ENCODE measurements at regions not wholly inside any gene's neighbourhood (a gene's known extent, or its start where the extent isn't known, plus 50 kb on each side); places are given as distances from the start of the nearest gene placed in this dataset.

DNA sequence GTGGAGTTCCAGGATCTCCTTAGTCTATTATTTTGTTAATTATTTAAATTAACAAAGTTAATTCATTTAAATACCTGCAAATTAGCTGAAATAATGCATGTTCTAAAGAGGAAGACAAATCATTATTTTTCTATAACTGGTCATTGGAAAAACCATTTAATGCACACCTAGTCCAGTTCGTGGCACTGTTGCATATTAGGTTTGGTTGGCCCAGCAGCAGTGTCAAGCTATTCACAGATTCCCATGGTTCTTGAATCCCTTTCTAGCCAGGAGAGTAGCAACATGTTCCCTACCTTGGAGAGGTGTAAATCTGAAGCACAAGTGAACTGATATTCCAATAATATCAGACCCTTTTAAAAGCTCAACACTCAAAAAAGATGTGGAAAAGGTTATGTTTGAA lies 155.2 kb downstream of the TMEM161B start:
- ATAC-seq (ENCODE audit: low FRiP score) = no peak
- DNase-seq (ENCODE audit: low spot score) = no peak
- TF ChIP-seq CTCF (IDR thresholded peaks at IDR 0.05) = no peak

DNA sequence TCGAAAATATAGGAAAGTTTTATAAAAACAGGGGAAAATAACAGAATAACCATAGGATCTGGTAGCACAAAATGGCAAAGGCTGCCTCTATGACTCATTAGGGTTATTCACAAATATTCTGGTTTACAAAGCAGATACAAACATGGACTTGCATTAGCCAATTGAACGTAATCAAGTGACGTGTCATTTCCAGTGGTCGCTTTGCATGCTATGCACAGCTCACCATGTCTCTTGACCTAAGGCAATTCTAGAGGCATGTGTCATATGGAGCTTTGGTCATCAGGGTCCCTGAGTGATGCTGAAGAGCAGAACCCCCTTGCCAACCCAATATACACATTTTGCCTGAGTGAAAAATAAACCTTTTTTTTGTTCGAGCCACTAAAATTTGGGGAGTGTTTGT lies 158.8 kb downstream of the TMEM161B start:
- DNase-seq (ENCODE audit: low spot score) (no peak), ATAC-seq (ENCODE audit: low FRiP score) (no peak)
- TF ChIP-seq CTCF (IDR thresholded peaks at IDR 0.05) = no peak

GRCh38 chr5:88108490-88109279 lies 160.0 kb downstream of the TMEM161B start:
- no peak for ATAC-seq (ENCODE audit: low FRiP score)
- TF ChIP-seq CTCF (IDR thresholded peaks at IDR 0.05) = no peak
- DNase-seq (ENCODE audit: low spot score) = no peak

DNA sequence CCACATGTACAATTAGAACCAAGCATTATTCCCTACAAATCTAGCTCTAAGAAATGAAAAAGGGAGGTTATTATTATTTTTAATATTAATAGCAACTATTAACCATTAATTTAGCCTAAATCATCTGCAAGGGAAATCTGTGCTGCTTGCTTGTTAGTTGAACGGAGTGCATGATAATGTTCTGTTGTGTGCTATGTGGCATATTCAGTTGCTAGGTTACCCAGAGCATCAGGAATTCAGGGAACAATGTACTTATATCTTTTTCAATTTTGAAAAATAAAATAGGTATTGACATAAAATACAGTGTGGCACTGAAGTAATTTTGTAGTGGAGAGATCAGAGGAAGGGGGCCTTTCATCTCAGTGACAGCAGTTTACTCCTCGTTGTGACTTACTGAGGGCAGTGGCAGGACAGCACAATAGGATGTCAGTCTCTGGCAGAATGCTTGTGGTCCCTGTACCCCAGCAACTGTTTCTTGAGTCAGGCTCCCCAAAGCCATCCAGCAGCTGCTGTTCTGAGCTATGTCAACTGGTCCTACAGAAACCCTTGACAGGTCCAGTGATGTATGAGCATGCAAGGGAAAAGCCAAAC lies 173.6 kb downstream of the TMEM161B start:
- DNase-seq (ENCODE audit: low spot score) (no peak), ATAC-seq (ENCODE audit: low FRiP score) (no peak)
- TF ChIP-seq CTCF (IDR thresholded peaks at IDR 0.05) = no peak

DNA sequence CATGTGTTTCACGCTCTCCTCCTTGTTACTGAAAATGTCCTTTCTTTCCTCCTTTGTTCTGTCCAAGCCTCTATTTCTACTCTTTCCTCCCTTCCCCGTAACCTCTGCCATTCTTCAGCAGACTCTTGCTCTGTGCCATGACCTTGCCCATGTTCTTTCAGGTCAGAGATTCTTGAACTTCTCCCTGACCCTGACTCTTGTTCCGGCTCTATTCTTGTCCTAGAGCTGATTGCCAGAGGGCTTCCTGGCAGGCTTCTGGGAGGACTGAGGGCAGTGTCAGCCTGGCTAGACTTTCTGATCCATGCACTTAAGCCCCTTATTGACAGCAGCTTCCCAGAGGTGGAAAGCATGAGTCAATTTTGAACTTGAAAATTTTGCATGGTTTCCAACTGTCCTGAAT lies 174.2 kb downstream of the TMEM161B start:
- TF ChIP-seq CTCF (IDR thresholded peaks at IDR 0.05) = no peak
- no peak for DNase-seq (ENCODE audit: low spot score)
- no peak for ATAC-seq (ENCODE audit: low FRiP score)

DNA sequence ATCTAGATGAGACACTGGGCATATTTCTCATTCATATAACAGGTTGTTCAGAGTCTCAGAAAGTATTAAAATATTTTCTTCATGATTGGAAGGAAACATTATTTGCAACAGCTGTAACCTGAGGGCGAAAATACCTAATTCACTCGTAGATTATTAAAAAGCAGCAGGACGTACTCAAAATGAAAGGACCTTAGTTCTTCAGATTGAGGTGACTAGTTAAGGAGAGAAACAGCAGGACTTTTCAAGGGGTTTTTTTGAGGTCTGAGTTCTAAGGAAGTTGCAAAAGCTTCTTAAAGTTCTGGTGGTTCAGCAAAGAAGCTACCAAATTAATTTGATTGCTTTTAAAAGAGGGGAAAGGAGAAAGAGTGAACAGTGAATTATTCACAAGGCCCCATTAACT lies 174.9 kb downstream of the TMEM161B start:
- no peak for DNase-seq (ENCODE audit: low spot score)
- no peak for ATAC-seq (ENCODE audit: low FRiP score)
- no peak for TF ChIP-seq CTCF (IDR thresholded peaks at IDR 0.05)
